ENCODE measurements at regions not wholly inside any gene's neighbourhood (a gene's known extent, or its start where the extent isn't known, plus 50 kb on each side); places are given as distances from the start of the nearest gene placed in this dataset.

DNA sequence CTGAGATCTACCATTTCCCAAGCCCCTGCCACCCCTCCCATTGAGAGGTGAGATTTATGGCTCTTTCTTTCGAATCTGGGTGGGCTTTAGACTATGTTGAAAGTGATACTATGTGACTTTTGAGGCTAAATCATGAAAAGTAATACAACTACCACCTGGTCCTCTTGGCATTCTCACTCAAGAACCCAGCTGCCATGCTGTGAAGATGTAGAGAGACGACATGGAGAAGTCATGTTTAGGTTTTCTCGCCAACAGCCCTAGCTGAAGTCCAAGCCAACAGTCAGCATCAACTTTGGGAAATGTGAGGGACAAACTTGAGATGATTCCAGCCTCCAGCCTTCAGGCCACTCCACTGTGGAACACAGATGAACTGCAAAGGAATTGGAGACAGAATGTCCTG, 108.7 kb downstream of the SCP2D1 start:
- H3K4me3 ChIP-seq (ENCODE audit: insufficient read depth, low read depth, low read length) = no peak overlapping the region
- no peaks in the 10 kb centered on the region for H3K36me3 ChIP-seq (replicated peaks; ENCODE audit: control insufficient read depth, insufficient read depth, low read length)
- no peak for DNase-seq
- no peaks in the 10 kb centered on the region for H3K27me3 ChIP-seq (ENCODE audit: control insufficient read depth, insufficient read depth, low read length)

DNA sequence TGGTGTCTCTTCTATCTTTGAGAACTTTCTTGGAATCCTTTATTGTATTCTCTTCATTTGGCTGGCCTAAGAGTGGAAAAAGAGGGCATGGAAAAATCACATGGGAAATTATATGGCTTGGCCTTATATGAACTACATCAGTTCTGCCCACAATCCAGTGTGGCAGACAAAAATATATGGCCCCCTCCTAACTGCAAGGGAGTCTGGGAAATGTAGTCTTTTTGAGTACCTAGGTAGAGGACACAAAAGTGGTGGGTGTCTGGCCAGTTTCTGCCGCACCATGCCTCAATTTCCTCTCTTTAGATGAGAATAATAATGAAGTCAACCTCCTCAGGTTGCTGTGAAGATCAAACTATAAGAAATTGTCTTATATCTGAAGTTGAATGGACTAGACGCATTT, 109.3 kb downstream of the SCP2D1 start:
- no peak overlapping the region for H3K4me3 ChIP-seq (ENCODE audit: insufficient read depth, low read depth, low read length)
- no peak for DNase-seq
- no peaks in the 10 kb centered on the region for H3K36me3 ChIP-seq (replicated peaks; ENCODE audit: control insufficient read depth, insufficient read depth, low read length)
- H3K27me3 ChIP-seq (ENCODE audit: control insufficient read depth, insufficient read depth, low read length) = no peaks in the 10 kb centered on the region

DNA sequence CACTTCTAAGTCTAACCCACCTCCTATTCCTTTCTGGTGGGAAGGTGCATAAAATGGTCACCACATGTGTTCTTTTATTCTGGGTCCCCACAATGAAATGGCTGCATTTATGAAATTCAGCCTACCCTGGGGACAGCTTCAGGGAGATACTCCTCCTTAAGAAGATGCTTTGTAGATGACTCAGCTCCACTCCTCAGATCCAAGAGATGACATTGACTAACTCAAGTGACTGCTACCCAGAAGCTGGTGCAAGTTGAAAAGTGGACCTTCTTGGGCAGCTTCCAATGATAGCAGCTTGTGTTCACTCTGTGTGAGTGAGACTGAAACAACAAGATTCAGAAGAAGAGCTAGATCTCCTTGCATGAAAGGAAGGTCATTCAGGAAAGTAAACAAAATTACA, 113.4 kb downstream of the SCP2D1 start:
- DNase-seq = no peak
- H3K27me3 ChIP-seq (ENCODE audit: control insufficient read depth, insufficient read depth, low read length) = no peaks in the 10 kb centered on the region
- no peaks in the 10 kb centered on the region for H3K36me3 ChIP-seq (replicated peaks; ENCODE audit: control insufficient read depth, insufficient read depth, low read length)
- H3K4me3 ChIP-seq (ENCODE audit: insufficient read depth, low read depth, low read length) = no peak overlapping the region

DNA sequence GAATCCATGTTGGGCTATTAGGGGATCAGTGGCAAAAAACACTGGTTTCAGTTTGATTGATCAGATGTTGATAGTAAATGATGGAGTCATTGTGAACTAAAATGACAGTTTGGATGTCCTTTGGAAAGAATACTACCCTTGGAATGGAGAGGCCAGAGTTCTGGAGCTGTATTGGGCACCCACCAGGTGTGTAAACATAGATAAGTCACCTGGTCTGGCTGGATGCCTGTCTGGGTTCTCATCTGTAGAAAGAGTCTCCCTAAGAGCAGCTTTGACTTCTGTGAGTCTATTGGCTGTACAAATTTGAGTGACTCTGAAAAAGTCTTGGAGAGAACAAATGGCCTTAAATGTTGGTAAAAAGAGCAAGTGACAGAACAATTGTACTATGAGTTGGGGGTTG, 115.0 kb downstream of the SCP2D1 start:
- no peaks in the 10 kb centered on the region for H3K36me3 ChIP-seq (replicated peaks; ENCODE audit: control insufficient read depth, insufficient read depth, low read length)
- no peaks in the 10 kb centered on the region for H3K27me3 ChIP-seq (ENCODE audit: control insufficient read depth, insufficient read depth, low read length)
- H3K4me3 ChIP-seq (ENCODE audit: insufficient read depth, low read depth, low read length) = no peak overlapping the region
- no peak for DNase-seq

DNA sequence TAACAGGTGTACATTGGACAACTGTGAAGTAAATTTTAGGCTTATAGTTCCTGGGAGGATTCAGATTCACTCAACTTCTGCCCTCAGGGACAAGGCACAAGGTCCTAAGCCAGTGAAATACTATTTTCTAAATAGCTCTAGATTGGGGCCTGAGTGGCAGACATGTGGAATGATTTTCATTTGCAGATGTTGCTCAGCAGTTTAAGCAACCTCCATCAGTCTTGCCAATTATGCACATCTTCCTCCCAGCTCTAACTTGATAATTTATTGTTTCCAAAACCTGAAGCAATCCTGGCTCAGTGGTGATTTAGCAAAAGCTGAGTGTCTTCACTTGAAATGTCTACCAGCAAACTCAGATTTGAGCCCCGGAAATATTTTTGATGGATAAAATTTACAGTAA, 116.2 kb downstream of the SCP2D1 start:
- DNase-seq = no peak
- Histone ChIP-seq H3K27me3 (ENCODE audit: control insufficient read depth, insufficient read depth, low read length) (no peaks in the 10 kb centered on the region), H3K4me3 (ENCODE audit: insufficient read depth, low read depth, low read length) (no peak overlapping the region), H3K36me3 (replicated peaks; ENCODE audit: control insufficient read depth, insufficient read depth, low read length) (no peaks in the 10 kb centered on the region)

DNA sequence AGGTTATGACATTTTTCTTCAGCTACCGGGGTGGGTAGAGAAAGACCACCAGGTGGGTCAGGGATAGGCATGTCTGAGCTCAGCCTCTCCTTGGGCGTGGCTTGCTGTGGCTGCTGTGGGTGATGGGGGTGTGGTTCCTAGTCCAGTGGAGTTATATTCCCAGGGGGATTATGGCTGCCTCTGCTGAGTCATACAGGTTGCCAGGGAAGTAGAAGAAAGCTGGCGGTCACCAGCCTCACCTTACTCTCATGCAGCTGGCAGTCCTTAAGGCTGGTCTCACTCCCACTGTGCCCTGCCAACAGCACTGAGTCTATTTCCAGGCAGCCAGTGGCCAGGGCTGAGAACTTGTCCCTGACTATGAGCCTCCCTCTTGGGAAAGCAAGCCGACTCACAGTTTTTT, 130.0 kb downstream of the SCP2D1 start:
- Histone ChIP-seq H3K36me3 (replicated peaks; ENCODE audit: control insufficient read depth, insufficient read depth, low read length) (no peaks in the 10 kb centered on the region), H3K27me3 (ENCODE audit: control insufficient read depth, insufficient read depth, low read length) (no peaks in the 10 kb centered on the region), H3K4me3 (ENCODE audit: insufficient read depth, low read depth, low read length) (no peak overlapping the region)
- DNase-seq = no peak

DNA sequence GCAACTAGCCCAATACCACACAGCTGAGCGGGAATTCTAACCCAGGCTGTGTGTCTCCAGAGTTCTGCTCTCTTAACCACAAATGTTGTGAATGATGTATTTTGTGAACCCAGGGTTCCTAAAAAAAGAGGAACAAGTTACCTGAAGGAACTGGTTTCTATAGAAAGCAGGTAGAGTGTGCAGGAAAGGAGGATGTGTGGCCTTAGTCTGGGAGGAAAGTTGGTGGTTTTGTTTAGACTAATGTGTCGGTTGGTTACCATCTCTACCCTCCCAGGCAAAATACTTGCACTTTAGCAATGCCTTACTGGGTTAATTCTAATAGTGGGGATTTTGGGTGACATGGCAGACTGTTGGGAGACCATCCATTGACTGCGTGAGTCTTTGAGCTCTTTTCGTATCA, 143.3 kb downstream of the SCP2D1 start:
- DNase-seq = no peak
- H3K27me3 ChIP-seq (ENCODE audit: control insufficient read depth, insufficient read depth, low read length) = no peaks in the 10 kb centered on the region
- no peaks in the 10 kb centered on the region for H3K36me3 ChIP-seq (replicated peaks; ENCODE audit: control insufficient read depth, insufficient read depth, low read length)
- no peak overlapping the region for H3K4me3 ChIP-seq (ENCODE audit: insufficient read depth, low read depth, low read length)

- DNase-seq = no peak
- no peaks in the 10 kb centered on the region for H3K36me3 ChIP-seq (replicated peaks; ENCODE audit: control insufficient read depth, insufficient read depth, low read length)
- H3K4me3 ChIP-seq (ENCODE audit: insufficient read depth, low read depth, low read length) = no peak overlapping the region
- H3K27me3 ChIP-seq (ENCODE audit: control insufficient read depth, insufficient read depth, low read length) = no peaks in the 10 kb centered on the region
These were observed 143.7 kb downstream of the SCP2D1 start for GRCh38 chr20:18957328-18957727.

DNA sequence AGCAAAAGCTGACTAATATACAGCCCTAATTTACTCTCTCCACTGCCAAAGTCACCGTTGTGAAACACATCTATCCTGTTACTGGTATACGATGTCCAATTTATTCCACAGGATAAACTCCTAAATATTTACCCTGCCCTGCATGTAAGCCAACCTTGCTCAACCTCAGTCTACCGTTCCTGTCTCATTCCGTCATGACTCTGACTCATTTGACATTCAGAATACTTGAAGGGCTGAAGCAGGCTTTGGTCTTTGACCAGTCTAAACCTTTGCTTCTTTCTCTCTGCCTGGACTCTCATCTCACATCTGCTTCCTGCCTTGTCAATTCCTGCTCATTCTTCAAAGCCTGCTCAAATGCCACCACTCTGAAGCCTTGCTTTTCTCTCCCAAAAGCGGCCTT, 157.5 kb downstream of the SCP2D1 start:
- Histone ChIP-seq H3K36me3 (replicated peaks; ENCODE audit: control insufficient read depth, insufficient read depth, low read length) (no peaks in the 10 kb centered on the region), H3K27me3 (ENCODE audit: control insufficient read depth, insufficient read depth, low read length) (no peaks in the 10 kb centered on the region), H3K4me3 (ENCODE audit: insufficient read depth, low read depth, low read length) (no peak overlapping the region)
- no peak for DNase-seq

- no peaks in the 10 kb centered on the region for H3K36me3 ChIP-seq (replicated peaks; ENCODE audit: control insufficient read depth, insufficient read depth, low read length)
- H3K27me3 ChIP-seq (ENCODE audit: control insufficient read depth, insufficient read depth, low read length) = no peaks in the 10 kb centered on the region
- no peak for DNase-seq
- H3K4me3 ChIP-seq (ENCODE audit: insufficient read depth, low read depth, low read length) = no peak overlapping the region
These were observed 158.0 kb downstream of the SCP2D1 start for GRCh38 chr20:18971574-18971973.

DNA sequence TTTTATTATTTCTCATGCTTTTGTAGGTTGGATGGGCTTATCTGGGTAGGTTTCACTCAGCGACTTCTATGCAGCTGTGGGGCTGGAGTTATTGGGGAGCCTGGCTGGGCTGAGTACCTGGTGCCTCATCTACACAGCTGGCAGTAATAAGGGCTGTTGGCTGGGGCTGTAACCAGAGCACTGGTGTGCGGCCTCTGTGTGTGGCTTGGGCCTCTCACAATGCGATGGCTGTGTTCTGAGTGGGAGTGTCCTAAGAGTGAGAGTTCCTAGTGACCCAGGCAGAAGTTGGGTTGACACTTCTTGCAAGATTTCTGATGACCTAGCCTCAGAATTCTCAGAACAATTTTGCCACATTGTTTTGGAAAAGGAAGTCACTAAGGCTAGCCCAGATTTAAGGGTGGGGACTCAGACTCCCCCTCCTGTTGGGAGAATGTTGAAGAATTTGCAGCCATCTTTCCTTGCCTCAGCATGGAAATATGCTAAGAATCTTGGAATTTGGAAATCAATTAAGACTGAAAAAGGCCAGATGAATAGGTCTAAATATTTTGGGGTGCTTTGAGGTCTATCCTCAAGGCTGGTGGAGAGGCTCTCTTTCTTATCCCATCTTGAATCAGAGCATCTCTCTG, 158.8 kb downstream of the SCP2D1 start:
- no peak for DNase-seq
- Histone ChIP-seq H3K36me3 (replicated peaks; ENCODE audit: control insufficient read depth, insufficient read depth, low read length) (no peaks in the 10 kb centered on the region), H3K4me3 (ENCODE audit: insufficient read depth, low read depth, low read length) (no peak overlapping the region), H3K27me3 (ENCODE audit: control insufficient read depth, insufficient read depth, low read length) (no peaks in the 10 kb centered on the region)

- DNase-seq = no peak
- no peak overlapping the region for H3K4me3 ChIP-seq (ENCODE audit: insufficient read depth, low read depth, low read length)
- no peaks in the 10 kb centered on the region for H3K27me3 ChIP-seq (ENCODE audit: control insufficient read depth, insufficient read depth, low read length)
- no peaks in the 10 kb centered on the region for H3K36me3 ChIP-seq (replicated peaks; ENCODE audit: control insufficient read depth, insufficient read depth, low read length)
These were observed 160.1 kb downstream of the SCP2D1 start for GRCh38 chr20:18973529-18974173.

- no peaks in the 10 kb centered on the region for H3K27me3 ChIP-seq (ENCODE audit: control insufficient read depth, insufficient read depth, low read length)
- DNase-seq = no peak
- no peak overlapping the region for H3K4me3 ChIP-seq (ENCODE audit: insufficient read depth, low read depth, low read length)
- H3K36me3 ChIP-seq (replicated peaks; ENCODE audit: control insufficient read depth, insufficient read depth, low read length) = no peaks in the 10 kb centered on the region
These were observed 161.1 kb downstream of the SCP2D1 start for GRCh38 chr20:18974660-18975059.

DNA sequence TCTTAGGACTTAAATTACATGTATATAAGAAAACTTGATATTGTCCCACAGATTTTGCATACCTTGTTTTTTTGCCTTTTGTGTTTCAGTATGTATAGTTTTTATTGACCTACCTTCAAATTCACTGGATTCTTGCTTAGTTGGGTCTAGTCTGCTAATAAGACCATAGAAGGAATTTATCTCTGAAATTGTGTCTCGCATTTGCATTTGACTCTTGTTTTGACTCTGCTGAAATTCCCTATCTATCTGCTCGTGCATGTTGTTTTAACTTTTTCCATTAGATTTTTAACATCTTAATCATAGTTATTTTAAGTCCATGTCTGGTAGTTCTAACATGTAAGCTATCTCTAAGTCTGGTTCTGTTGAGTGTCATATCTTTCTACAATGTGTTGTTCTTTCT, 163.9 kb downstream of the SCP2D1 start:
- no peaks in the 10 kb centered on the region for H3K36me3 ChIP-seq (replicated peaks; ENCODE audit: control insufficient read depth, insufficient read depth, low read length)
- no peak overlapping the region for H3K4me3 ChIP-seq (ENCODE audit: insufficient read depth, low read depth, low read length)
- no peaks in the 10 kb centered on the region for H3K27me3 ChIP-seq (ENCODE audit: control insufficient read depth, insufficient read depth, low read length)
- DNase-seq = no peak

DNA sequence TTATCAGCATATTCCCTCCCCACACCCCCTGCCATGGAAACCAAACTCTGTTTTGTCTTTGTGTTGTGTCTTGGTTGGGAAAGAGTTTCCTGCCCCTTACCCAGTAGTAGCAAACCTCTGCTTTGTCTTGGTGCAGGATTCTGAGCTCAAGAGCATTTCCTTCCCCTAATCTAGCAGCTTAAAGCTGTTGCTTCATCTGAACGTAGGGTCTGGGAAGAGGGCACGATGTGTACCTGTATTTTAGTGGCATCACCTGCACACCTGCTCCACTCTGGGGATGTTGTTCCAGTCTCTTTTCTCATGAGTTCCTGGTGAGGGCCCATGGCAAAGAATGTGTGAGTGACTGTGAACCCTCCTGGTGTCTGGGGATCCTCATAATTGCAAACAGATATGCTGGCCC, 164.7 kb downstream of the SCP2D1 start:
- no peak overlapping the region for H3K4me3 ChIP-seq (ENCODE audit: insufficient read depth, low read depth, low read length)
- no peaks in the 10 kb centered on the region for H3K27me3 ChIP-seq (ENCODE audit: control insufficient read depth, insufficient read depth, low read length)
- H3K36me3 ChIP-seq (replicated peaks; ENCODE audit: control insufficient read depth, insufficient read depth, low read length) = no peaks in the 10 kb centered on the region
- DNase-seq = no peak

DNA sequence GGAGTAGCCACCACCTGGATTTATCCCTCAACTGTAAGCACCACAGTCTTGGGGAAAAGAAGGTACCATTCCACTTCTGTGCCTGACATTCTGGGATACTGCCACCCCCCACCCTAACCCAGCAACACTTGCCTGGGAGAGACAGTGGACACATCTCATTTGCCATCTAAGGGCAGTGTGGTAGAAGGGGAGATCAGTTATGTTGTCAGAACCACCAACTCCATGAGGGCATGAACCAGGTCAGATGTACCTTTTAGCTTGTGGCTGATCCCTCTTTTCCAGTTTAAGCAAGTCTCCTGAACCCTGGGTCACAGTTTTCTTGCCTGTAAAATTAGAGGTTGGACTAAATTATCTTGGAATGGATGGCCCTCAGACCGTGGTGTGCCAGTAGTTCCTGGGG, 165.5 kb downstream of the SCP2D1 start:
- no peaks in the 10 kb centered on the region for H3K27me3 ChIP-seq (ENCODE audit: control insufficient read depth, insufficient read depth, low read length)
- no peak overlapping the region for H3K4me3 ChIP-seq (ENCODE audit: insufficient read depth, low read depth, low read length)
- H3K36me3 ChIP-seq (replicated peaks; ENCODE audit: control insufficient read depth, insufficient read depth, low read length) = no peaks in the 10 kb centered on the region
- no peak for DNase-seq

Measured in H7 (cell line).